ENCODE measurements at regions not wholly inside any gene's neighbourhood (a gene's known extent, or its start where the extent isn't known, plus 50 kb on each side); places are given as distances from the start of the nearest gene placed in this dataset.

- DNase-seq (ENCODE audit: low spot score), result no peak
Measured at GRCh38 chr18:27276886-27277285, 91.8 kb upstream of the CHST9 start.

GRCh38 chr18:27276479-27276878 is 91.4 kb upstream of the CHST9 start:
- DNase-seq (ENCODE audit: low spot score), result no peak

GRCh38 chr18:27274901-27275300 is 89.8 kb upstream of the CHST9 start:
- no peak for DNase-seq (ENCODE audit: low spot score)

- DNase-seq (ENCODE audit: low spot score), result no peak
Measured at GRCh38 chr18:27270508-27270907, 85.4 kb upstream of the CHST9 start.

GRCh38 chr18:27263369-27263768 is 78.3 kb upstream of the CHST9 start:
- no peak for DNase-seq (ENCODE audit: low spot score)

GRCh38 chr18:27261769-27262549 is 76.9 kb upstream of the CHST9 start:
- no peak for DNase-seq (ENCODE audit: low spot score)

GRCh38 chr18:27253571-27253970 is 68.5 kb upstream of the CHST9 start:
- DNase-seq (ENCODE audit: low spot score), result no peak

GRCh38 chr18:27250471-27250870 is 65.4 kb upstream of the CHST9 start:
- DNase-seq (ENCODE audit: low spot score), result no peak

- DNase-seq (ENCODE audit: low spot score), result no peak
Measured at GRCh38 chr18:27249933-27250332, 64.8 kb upstream of the CHST9 start.

GRCh38 chr18:27244259-27244658 is 59.2 kb upstream of the CHST9 start:
- DNase-seq (ENCODE audit: low spot score), result no peak

- no peak for DNase-seq (ENCODE audit: low spot score)
Measured at GRCh38 chr18:27242392-27243047, 57.4 kb upstream of the CHST9 start.

GRCh38 chr18:27240383-27240782 is 55.3 kb upstream of the CHST9 start:
- DNase-seq (ENCODE audit: low spot score), result no peak

- no peak for DNase-seq (ENCODE audit: low spot score)
Measured at GRCh38 chr18:27239669-27240068, 54.6 kb upstream of the CHST9 start.

GRCh38 chr18:27235218-27235870 is 50.2 kb upstream of the CHST9 start:
- DNase-seq (ENCODE audit: low spot score), result no peak
